Germinal center (tissue), 1 donor: ENCODE measurements at regions not wholly inside any gene's neighbourhood (a gene's known extent, or its start where the extent isn't known, plus 50 kb on each side); places are given as distances from the start of the nearest gene placed in this dataset.

Experiments used
- DNase-seq: peaks from one replicate; pipeline ENCODE4 v3.0.0; 2012; ENCODE audit warnings: mixed read lengths, low spot score

DNA sequence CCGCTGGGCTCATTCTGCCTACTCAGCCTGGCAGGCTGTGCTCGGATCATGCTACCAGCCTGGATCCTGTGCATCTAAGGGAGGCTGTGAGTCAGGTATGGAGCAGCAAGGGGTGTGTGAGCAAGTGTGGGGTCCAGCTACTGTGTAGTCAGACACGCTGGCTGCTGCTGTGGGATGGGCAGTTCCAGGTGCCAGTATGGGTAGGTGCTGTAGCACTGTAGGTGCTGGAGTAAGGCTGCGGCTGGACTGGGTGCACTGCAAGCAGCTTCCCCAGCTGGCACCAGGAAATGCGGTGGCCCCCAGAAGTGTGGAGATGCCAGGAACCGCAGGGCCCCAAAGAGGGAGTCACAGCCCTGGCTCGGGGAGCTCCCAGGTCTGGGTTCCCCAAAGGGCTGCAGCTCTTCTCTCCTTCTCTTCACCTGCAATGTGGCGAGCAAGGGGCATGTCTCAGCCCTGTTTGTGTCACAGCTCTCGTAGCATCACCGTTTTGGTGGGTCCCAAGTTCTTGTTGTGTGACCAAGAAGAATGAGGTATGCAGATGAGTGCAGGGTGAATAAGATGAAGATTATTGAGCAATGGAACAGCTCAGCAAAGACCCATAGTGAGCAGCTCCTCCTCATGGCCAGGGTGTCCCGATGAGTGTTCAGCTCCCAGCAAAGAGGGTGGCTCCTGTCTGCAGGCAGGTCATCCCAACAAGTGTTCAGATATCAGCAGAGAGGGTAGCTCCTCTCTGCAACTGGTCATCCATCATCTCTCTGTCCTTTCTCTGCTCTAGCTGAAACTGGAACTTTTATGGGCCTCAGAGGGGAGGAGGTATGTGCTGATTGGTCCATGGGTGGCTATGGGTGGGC lies 462.9 kb downstream of the TBC1D22A start:
- no peak for DNase-seq
